Skeletal muscle satellite cell (primary cell): ENCODE measurements at regions not wholly inside any gene's neighbourhood (a gene's known extent, or its start where the extent isn't known, plus 50 kb on each side); places are given as distances from the start of the nearest gene placed in this dataset.

Experiments
- H3K27me3 ChIP-seq: 2 replicates; pipeline ENCODE4 v1.7.0; 2013; ENCODE audit warnings: low read length; ENCODE audit not compliant: control insufficient read depth, insufficient read depth
- H3K36me3 ChIP-seq: 2 replicates; pipeline ENCODE4 v1.7.0; 2013; ENCODE audit warnings: mild to moderate bottlenecking, control low read depth, low read length; ENCODE audit not compliant: insufficient read depth
- H3K4me1 ChIP-seq: 2 replicates; pipeline ENCODE4 v1.7.0; 2013; ENCODE audit warnings: low read length; ENCODE audit not compliant: control insufficient read depth, insufficient read depth
- H3K4me2 ChIP-seq: 2 replicates; pipeline ENCODE4 v1.7.0; 2013; ENCODE audit warnings: mild to moderate bottlenecking, low read length
- H3K4me3 ChIP-seq: 2 replicates; pipeline ENCODE4 v1.7.0; 2013; ENCODE audit warnings: low read length
- H3K9ac ChIP-seq: 2 replicates; pipeline ENCODE4 v1.7.0; 2013; ENCODE audit warnings: mild to moderate bottlenecking, low read depth, low read length, moderate library complexity
- H3K9me3 ChIP-seq: replicated peaks from 2 replicates; pipeline ENCODE4 v1.7.0; 2013; ENCODE audit warnings: mild to moderate bottlenecking, control low read depth, low read length

DNA sequence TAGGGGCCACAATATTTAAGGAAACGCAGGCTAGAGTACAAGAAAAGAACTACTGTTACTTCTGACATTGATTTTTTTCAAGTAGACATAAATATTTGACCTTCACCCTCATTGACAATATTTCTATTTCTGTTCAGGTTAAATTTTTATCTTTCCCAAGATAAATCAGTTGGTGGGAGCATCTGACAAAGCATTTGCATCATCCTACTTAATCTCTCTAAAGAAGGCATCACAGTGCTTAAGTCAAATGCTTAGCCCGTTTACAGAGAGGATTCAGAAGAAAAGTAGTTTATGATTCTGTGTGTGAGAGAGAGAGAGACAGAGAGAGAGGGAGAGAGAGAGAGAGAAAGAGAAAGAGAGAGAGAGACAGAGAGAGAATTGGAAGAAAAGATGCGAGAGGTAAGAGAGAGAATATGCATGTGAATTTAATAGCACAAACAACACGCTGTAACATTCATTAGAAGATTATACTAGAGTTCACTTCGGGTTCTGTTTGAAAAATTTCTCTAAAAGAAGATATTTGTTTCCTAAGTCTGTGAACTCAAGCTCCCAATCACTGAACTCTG, 1093.3 kb upstream of the CDH6 start:
- no peak overlapping the region for H3K9ac ChIP-seq
- H3K9me3 ChIP-seq = no peaks in the 10 kb centered on the region
- H3K27me3 ChIP-seq = no peaks in the 10 kb centered on the region
- H3K4me1 ChIP-seq = no peaks in the 10 kb centered on the region
- no peaks in the 10 kb centered on the region for H3K36me3 ChIP-seq
- no peak overlapping the region for H3K4me2 ChIP-seq
- H3K4me3 ChIP-seq = no peak overlapping the region

DNA sequence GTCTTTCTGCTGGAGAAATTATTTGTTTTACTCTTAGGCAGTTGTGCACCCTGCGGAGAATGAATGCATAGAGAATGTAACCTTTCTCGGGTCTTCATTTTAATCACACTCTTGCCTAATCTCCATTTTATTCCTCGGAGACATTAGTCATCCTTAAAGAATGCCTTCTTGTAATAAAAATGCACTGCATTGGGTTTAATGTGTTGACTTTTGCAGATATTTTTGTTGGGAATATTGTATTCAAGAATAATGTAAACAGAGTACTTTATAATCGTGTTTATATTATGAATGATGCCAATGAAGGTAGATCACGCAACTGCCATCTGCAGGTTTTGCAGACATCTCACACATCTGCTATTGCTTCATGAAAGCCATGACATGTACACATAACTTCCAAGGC, 1093.9 kb upstream of the CDH6 start:
- Histone ChIP-seq H3K9me3 (no peaks in the 10 kb centered on the region), H3K4me1 (no peaks in the 10 kb centered on the region), H3K4me3 (no peak overlapping the region), H3K27me3 (no peaks in the 10 kb centered on the region), H3K9ac (no peak overlapping the region), H3K4me2 (no peak overlapping the region), H3K36me3 (no peaks in the 10 kb centered on the region)

DNA sequence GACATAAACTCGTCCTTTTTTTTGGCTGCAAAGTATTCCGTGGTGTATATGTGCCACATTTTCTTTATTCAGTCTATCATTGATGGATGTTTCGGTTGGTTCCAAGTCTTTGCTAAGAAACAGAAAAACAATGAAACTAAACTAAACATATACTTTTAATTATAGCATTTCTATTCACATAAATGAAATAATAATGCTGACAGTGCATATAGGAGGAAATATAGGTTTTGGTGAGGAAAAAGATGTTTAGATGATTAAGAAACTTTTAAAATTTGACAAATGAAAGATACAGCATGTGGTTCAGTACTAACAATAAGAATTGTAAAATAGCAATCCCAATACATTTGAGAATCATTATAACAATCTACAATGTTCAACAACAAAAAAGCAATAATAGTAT, 1094.5 kb upstream of the CDH6 start:
- H3K9me3 ChIP-seq = no peaks in the 10 kb centered on the region
- no peak overlapping the region for H3K9ac ChIP-seq

DNA sequence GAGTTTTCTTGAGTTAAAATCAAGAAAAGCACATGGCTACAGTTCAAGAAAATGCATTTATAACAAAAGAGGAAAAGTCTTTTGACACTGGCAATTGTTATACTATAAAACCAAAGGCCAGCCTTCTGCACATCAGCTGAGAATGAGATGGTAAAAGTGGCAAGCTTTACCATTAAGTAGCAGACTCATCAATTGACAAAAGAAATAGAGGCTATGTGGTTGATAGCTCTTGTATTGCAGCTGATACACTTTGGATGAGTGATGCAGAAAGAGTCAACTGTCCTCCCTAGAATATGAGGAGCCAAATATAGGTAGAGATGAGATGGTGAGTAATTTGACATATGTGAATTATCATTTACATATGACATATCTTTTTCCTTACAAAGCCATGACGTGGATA, 1100.9 kb upstream of the CDH6 start:
- Histone ChIP-seq H3K4me3 (no peak overlapping the region), H3K36me3 (no peaks in the 10 kb centered on the region), H3K9ac (no peak overlapping the region), H3K4me2 (no peak overlapping the region), H3K27me3 (no peaks in the 10 kb centered on the region), H3K4me1 (no peaks in the 10 kb centered on the region), H3K9me3 (no peaks in the 10 kb centered on the region)

More for the DNA sequence above, 1094.5 kb upstream of the CDH6 start:
- no peaks in the 10 kb centered on the region for H3K36me3 ChIP-seq
- H3K4me2 ChIP-seq = no peak overlapping the region
- H3K4me3 ChIP-seq = no peak overlapping the region
- no peaks in the 10 kb centered on the region for H3K27me3 ChIP-seq
- H3K4me1 ChIP-seq = no peaks in the 10 kb centered on the region

DNA sequence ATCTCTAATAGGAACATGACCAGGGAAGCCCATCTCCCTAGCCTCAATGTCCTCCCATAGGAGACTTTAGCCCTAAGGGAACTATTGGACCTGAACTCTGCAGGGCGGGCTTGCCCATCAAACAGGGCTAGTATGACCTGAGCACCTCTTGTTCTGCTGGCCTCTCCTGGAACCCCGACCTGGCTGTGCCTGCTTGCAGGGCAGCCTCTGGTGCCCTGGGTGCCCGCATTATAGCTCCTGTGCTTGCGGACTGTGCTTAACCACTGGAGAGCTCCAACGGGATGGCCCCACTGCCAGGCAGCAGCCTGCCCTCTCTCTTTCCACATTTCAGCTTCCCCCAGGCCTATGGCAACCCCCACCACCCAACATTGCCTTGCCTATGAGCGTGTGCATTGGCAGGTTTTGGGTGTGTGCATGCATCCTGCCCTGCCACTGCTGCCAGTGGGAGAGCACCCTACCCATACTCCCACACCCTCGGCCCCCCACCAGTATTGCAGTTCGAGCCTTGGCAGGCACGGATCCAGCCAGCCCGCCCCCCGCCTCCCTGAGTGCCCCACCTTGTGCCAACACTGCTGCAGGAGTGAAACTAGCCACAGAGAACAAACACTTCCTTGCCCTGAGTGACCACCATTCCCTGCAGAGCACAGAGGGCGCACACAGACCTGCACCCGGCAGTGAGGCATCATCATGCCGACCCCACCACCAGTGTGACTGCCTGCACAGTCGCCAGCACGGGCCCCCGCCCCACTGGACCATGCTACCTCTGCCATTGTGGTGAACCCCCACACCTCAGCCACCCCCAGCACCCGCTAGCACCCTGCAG, 1123.8 kb upstream of the CDH6 start:
- Histone ChIP-seq H3K9me3 (no peaks in the 10 kb centered on the region), H3K36me3 (no peaks in the 10 kb centered on the region), H3K4me1 (no peaks in the 10 kb centered on the region), H3K27me3 (no peaks in the 10 kb centered on the region), H3K4me2 (no peak overlapping the region), H3K4me3 (no peak overlapping the region), H3K9ac (no peak overlapping the region)

DNA sequence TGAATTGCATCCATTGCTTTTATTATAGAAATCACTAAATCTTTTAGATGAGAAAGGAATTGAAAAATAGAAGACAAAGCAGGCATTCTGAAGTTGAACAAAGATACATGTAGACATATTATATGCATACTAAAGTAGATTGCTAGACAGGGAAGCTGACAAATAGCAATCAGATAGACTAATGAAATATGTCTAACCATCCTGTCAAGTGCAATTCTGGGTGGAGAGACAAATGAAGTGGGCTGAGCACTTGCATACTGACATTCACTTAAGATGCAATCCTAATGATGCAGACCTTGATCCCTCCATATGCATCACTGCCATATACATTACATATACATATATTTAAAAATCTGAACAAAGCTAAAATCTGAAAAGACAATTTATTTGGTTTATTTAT, 1130.0 kb upstream of the CDH6 start:
- Histone ChIP-seq H3K4me3 (no peak overlapping the region), H3K36me3 (no peaks in the 10 kb centered on the region), H3K27me3 (no peaks in the 10 kb centered on the region), H3K4me1 (no peaks in the 10 kb centered on the region), H3K9ac (no peak overlapping the region), H3K4me2 (no peak overlapping the region), H3K9me3 (no peaks in the 10 kb centered on the region)

DNA sequence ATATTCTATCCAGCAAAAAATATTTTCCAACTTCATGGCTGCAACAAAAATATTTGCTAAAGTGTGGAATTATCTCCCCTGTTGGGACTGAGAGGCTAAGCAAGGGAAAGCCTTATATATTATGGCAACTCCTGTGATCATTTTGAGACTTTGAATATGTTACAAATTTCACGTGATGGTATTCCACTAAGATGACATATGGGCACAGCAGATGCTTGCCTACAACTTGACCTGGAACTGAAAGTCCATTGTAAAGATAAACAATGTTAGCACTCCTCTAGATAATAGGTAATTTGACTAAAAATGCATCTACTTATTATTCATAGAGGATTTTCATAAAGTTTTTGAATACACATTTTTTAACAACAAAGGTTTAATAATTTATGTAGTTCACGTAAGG, 1141.5 kb upstream of the CDH6 start:
- no peak overlapping the region for H3K4me2 ChIP-seq
- H3K9me3 ChIP-seq = peaks cover 4% of the 10 kb centered on the region
- no peak overlapping the region for H3K4me3 ChIP-seq
- no peak overlapping the region for H3K9ac ChIP-seq
- H3K27me3 ChIP-seq = no peaks in the 10 kb centered on the region
- no peaks in the 10 kb centered on the region for H3K36me3 ChIP-seq
- no peaks in the 10 kb centered on the region for H3K4me1 ChIP-seq

DNA sequence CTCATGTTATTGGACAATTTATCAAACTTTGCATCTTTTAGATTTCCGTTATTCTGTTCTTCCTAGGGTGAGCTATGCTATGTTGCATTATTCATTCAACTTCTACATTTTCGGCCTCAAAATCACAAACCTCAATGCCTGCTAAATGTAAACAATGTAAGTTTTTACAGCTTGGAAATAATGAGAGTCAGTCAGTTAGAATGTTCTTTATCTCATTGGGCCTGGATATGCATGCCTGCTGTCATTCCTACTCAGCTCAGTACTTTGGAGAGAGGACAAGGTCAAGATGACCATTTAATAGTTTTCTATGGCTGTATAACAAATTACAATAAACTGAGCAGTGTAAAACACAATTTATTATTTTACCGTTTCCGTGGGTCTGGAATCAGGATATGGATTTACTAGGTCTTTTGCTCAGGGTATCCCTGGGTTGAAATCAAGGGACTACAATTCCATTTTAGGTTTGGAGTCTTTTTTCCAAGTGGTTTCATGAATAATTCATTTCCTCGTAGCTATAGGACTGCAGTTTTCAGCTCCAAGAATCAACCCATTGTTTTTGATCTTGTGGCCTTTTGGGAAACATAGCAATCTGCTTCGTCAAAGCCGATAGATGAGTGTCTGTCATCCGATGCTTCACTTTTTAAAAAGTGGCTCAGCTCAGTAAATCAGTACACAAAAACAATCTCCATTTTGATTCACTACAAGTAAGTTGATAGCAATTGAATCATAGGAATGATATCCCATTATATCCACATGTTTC, 1143.2 kb upstream of the CDH6 start:
- no peak overlapping the region for H3K4me3 ChIP-seq
- H3K9me3 ChIP-seq = peaks cover 4% of the 10 kb centered on the region
- no peaks in the 10 kb centered on the region for H3K27me3 ChIP-seq
- no peaks in the 10 kb centered on the region for H3K4me1 ChIP-seq
- H3K4me2 ChIP-seq = no peak overlapping the region
- H3K36me3 ChIP-seq = no peaks in the 10 kb centered on the region
- H3K9ac ChIP-seq = no peak overlapping the region

DNA sequence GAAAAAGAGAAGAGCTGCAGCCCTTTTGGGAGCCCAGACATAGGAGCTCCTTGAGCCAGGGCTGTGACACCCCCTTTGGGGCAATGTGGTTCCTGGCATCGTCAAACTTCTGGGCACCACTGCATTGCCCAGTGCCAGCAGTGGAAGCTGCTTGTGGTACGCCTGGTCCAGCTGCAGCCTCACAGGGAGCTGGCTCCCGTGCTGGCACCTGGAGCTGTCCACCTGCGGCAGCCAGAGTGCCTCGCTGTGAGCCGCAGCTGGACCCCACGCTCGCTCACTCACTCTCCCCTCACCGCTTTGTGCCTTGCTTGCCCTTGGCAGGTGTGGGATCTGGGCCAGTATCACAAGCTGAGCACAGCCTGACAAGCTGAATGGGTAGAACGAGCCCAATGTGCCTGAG, 1150.8 kb upstream of the CDH6 start:
- no peaks in the 10 kb centered on the region for H3K4me1 ChIP-seq
- no peaks in the 10 kb centered on the region for H3K9me3 ChIP-seq
- no peaks in the 10 kb centered on the region for H3K27me3 ChIP-seq
- no peak overlapping the region for H3K4me3 ChIP-seq
- H3K9ac ChIP-seq = no peak overlapping the region
- H3K36me3 ChIP-seq = no peaks in the 10 kb centered on the region
- no peak overlapping the region for H3K4me2 ChIP-seq

DNA sequence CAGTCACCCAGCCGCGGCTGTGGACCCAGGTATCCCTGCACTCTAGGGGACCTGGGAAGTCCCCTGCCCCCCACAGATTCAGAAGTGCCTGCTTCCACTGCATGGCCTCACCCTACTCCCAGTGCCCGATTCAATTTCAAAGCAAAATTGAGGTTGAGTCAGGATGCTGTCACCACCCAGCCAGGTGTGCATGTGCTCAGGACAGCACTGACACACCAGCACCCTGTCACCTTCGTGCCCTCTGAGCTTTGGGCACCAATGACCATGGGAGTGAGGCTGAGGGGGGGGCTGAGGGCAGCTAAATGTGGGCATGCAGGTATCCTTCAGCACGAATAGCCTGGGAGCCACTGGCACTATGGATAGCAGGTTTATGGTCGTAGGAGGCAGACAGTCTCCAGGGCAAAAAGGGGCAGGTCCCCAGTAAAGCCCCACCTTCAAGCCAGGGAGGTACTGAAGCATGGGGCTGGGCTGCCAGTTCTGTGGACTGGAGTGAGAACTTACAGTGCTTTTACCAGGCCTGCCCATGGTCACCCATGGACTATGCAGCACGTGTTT, 1151.6 kb upstream of the CDH6 start:
- Histone ChIP-seq H3K9ac (no peak overlapping the region), H3K36me3 (no peaks in the 10 kb centered on the region), H3K4me3 (no peak overlapping the region), H3K9me3 (no peaks in the 10 kb centered on the region), H3K4me2 (no peak overlapping the region), H3K4me1 (no peaks in the 10 kb centered on the region), H3K27me3 (no peaks in the 10 kb centered on the region)

DNA sequence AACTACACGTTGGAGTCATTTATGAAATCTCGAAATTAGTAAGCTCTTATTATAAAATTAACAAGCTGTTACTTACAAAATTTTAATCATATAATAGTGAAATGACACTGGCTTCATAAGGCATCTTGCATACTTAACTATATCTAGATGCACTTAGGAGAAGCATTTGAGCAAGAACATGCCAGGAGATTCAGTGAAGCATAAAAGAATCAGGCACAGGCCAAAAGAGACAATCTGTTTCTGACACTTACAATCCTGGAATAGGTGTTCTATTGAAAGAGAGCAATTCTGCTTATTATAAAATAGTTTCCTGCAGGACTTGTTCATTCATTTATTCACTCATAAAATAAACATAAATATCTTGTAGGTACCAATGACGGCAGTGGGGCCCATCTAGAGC, 1152.2 kb upstream of the CDH6 start:
- H3K27me3 ChIP-seq = no peaks in the 10 kb centered on the region

More for the DNA sequence above, 1152.2 kb upstream of the CDH6 start:
- Histone ChIP-seq H3K36me3 (no peaks in the 10 kb centered on the region), H3K9me3 (no peaks in the 10 kb centered on the region), H3K9ac (no peak overlapping the region), H3K4me1 (no peaks in the 10 kb centered on the region), H3K4me2 (no peak overlapping the region), H3K4me3 (no peak overlapping the region)
